Smooth muscle cell (in vitro differentiated cells): ENCODE measurements at regions not wholly inside any gene's neighbourhood (a gene's known extent, or its start where the extent isn't known, plus 50 kb on each side); places are given as distances from the start of the nearest gene placed in this dataset.
"Not testable (repeated sequence)": the region's sequence is repeated elsewhere in the genome, so short reads cannot be mapped to it uniquely, and the experiment has no call there.

ENCODE experiments used
- DNase-seq: peaks from one replicate; lab custom pipeline; 2025; ENCODE audit not compliant: unreplicated experiment; lab: John Stamatoyannopoulos, UW
- H2AFZ ChIP-seq: fragments of 200-600 bp; sonication (generic); 2 replicates; pipeline ENCODE4 v1.6.0; 2016; ENCODE audit warnings: antibody characterized with exemption, low read depth, mild to moderate bottlenecking
- H3F3A ChIP-seq: fragments of 200-600 bp; sonication (generic); 2 replicates; pipeline ENCODE4 v1.6.0; 2017; ENCODE audit warnings: antibody characterized with exemption, low read depth
- H3K27ac ChIP-seq: fragments of 200-600 bp; sonication (generic); 2 replicates; pipeline ENCODE4 v1.5.1; 2016; ENCODE audit warnings: low read depth, mild to moderate bottlenecking
- H3K27me3 ChIP-seq: fragments of 200-600 bp; sonication (generic); 2 replicates; pipeline ENCODE4 v1.6.1; 2016; ENCODE audit warnings: low read depth, mild to moderate bottlenecking
- H3K36me3 ChIP-seq: fragments of 200-600 bp; sonication (generic); 2 replicates; pipeline ENCODE4 v1.5.1; 2016; ENCODE audit warnings: low read depth
- H3K4me1 ChIP-seq: fragments of 200-600 bp; sonication (generic); 2 replicates; pipeline ENCODE4 v1.5.1; 2016; ENCODE audit warnings: low read depth
- H3K4me2 ChIP-seq: fragments of 200-600 bp; sonication (generic); 2 replicates; pipeline ENCODE4 v1.6.0; 2016; ENCODE audit warnings: mild to moderate bottlenecking
- H3K4me3 ChIP-seq: fragments of 200-600 bp; sonication (generic); 2 replicates; pipeline ENCODE4 v1.5.1; 2016; ENCODE audit warnings: mild to moderate bottlenecking
- H3K79me2 ChIP-seq: fragments of 200-600 bp; sonication (generic); 2 replicates; pipeline ENCODE4 v1.6.0; 2016; ENCODE audit warnings: low read depth, mild to moderate bottlenecking
- H3K9ac ChIP-seq: fragments of 200-600 bp; sonication (generic); 2 replicates; pipeline ENCODE4 v1.6.0; 2016; ENCODE audit warnings: low read depth
- H3K9me3 ChIP-seq: fragments of 200-600 bp; sonication (generic); replicated peaks from 2 replicates; pipeline ENCODE4 v1.5.1; 2016; ENCODE audit warnings: low read depth
- H4K20me1 ChIP-seq: fragments of 200-600 bp; sonication (generic); 2 replicates; pipeline ENCODE4 v1.6.0; 2016; ENCODE audit warnings: low read depth
- WGBS: methylation state at CpG from one replicate; pipeline ENCODE4 v1.1.7; 2016; ENCODE audit warnings: low lambda C conversion rate; 5-methylcytosine and 5-hydroxymethylcytosine counted together
- TF ChIP-seq, protein P1 (sequence below): fragments of 200-600 bp; sonication (generic); IDR thresholded peaks from 2 replicates; pipeline ENCODE4 v1.5.1; 2017; ENCODE audit warnings: borderline replicate concordance, mild to moderate bottlenecking, antibody characterized with exemption; ENCODE audit not compliant: insufficient read depth, poor library complexity, severe bottlenecking

DNA sequence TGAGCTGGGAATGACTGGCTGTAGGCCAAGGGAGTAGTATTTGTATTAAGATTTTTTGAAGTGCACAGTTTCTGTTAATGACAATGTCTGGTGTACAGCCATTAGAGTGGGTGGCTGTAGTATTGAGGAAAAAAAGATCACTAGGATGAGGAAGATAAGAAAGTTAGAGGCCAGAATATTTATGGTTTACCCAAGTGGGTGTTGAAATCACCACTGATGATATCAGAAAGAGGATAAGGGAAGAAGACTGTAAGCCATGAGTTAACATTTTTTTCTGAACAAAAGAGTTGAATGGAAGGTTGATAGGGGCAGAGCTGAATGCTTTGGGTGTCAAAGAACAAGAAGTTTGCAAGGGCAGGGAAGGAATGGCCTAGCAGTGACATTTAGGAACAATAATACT is 104.7 kb downstream of the PRDM13 start:
- Histone ChIP-seq H3F3A (no peaks in the 10 kb centered on the region), H3K27ac (no peak overlapping the region), H3K79me2 (no peaks in the 10 kb centered on the region), H3K4me1 (no peaks in the 10 kb centered on the region), H3K9me3 (no peaks in the 10 kb centered on the region), H3K9ac (no peak overlapping the region), H3K27me3 (no peaks in the 10 kb centered on the region), H3K36me3 (no peaks in the 10 kb centered on the region), H3K4me3 (no peak overlapping the region), H2AFZ (no peak overlapping the region), H3K4me2 (no peak overlapping the region), H4K20me1 (no peaks in the 10 kb centered on the region)
- TF ChIP-seq, protein P1, sequence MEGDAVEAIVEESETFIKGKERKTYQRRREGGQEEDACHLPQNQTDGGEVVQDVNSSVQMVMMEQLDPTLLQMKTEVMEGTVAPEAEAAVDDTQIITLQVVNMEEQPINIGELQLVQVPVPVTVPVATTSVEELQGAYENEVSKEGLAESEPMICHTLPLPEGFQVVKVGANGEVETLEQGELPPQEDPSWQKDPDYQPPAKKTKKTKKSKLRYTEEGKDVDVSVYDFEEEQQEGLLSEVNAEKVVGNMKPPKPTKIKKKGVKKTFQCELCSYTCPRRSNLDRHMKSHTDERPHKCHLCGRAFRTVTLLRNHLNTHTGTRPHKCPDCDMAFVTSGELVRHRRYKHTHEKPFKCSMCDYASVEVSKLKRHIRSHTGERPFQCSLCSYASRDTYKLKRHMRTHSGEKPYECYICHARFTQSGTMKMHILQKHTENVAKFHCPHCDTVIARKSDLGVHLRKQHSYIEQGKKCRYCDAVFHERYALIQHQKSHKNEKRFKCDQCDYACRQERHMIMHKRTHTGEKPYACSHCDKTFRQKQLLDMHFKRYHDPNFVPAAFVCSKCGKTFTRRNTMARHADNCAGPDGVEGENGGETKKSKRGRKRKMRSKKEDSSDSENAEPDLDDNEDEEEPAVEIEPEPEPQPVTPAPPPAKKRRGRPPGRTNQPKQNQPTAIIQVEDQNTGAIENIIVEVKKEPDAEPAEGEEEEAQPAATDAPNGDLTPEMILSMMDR, result no peak
- no peak for DNase-seq

DNA sequence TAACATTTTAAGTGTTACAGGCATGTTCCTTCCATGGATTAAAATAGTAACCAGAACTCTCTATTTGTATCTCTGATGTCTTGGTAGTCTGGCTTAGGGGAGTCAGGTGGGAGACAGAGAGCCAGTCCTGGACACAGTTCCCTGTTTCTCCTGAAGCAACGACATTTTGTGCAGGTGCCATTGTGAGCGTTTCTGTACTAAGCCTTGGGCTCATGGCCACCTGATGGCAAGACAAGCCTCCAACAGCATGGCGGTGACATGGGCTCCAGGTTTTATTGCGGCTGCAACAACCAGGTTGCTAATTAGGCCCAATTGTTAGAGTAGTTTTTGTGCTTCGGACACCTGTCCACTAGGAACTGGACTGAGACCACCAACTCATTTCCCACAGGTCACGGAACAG is 105.3 kb downstream of the PRDM13 start:
- Histone ChIP-seq H4K20me1 (no peaks in the 10 kb centered on the region), H3K27ac (no peak overlapping the region), H2AFZ (no peak overlapping the region), H3K4me2 (no peak overlapping the region), H3K36me3 (no peaks in the 10 kb centered on the region), H3K27me3 (no peaks in the 10 kb centered on the region), H3K4me3 (no peak overlapping the region), H3K9me3 (no peaks in the 10 kb centered on the region), H3F3A (no peaks in the 10 kb centered on the region), H3K79me2 (no peaks in the 10 kb centered on the region), H3K9ac (no peak overlapping the region), H3K4me1 (no peaks in the 10 kb centered on the region)
- TF ChIP-seq, protein P1, result no peak
- WGBS, result 87% methylated on average over 6 of the region's 6 CpGs
- no peak for DNase-seq

DNA sequence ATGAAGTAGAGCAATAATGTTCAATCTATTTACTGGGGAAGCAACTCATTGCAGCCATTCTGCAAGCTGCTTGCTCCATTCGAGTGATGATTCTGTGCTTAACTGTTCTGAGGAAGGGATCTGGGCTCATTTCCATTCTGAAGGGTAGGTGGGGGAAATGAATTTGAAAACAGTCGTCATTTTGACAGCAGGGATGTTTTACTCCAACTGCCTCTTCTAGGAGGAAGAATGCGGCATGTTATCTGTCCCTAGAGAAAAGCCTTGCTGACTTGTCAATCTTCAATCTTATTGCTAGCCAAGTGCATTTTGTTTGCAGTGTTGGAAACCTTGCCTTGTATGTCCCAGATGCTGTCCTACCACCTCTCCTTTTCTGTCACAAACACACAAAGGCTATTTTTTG is 105.9 kb downstream of the PRDM13 start:
- H3K4me2 ChIP-seq, result no peak overlapping the region
- H4K20me1 ChIP-seq, result no peaks in the 10 kb centered on the region
- no peak overlapping the region for H2AFZ ChIP-seq
- no peaks in the 10 kb centered on the region for H3K79me2 ChIP-seq
- no peaks in the 10 kb centered on the region for H3F3A ChIP-seq
- no peaks in the 10 kb centered on the region for H3K9me3 ChIP-seq
- H3K4me1 ChIP-seq, result no peaks in the 10 kb centered on the region
- H3K36me3 ChIP-seq, result no peaks in the 10 kb centered on the region
- TF ChIP-seq, protein P1, result no peak
- WGBS, result 61% methylated on average over 3 of the region's 3 CpGs
- DNase-seq, result no peak
- no peak overlapping the region for H3K9ac ChIP-seq
- no peak overlapping the region for H3K4me3 ChIP-seq
- no peaks in the 10 kb centered on the region for H3K27me3 ChIP-seq
- H3K27ac ChIP-seq, result no peak overlapping the region

DNA sequence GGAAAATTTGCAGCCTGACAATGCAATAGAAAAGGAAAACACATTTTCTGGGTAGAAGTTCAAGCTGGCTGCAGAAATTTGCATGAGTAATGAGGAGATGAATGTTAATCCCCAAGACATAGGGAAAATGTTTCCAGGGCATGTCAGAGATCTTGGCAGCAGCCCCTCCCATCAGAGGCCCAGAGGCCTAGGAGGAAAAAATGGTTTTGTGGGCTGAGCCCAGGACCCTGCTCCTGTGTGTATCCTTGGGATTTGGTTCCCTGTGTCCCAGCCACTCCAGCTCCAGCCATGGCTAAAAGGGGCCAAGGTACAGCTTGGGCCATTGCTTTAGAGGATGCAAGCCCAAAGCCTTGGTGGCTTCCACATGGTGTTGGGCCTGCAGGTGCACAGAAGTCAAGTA is 115.4 kb downstream of the PRDM13 start:
- not testable (repeated sequence) for H3K4me1 ChIP-seq, H3K4me2 ChIP-seq, H3K9ac ChIP-seq, H3K4me3 ChIP-seq, H3F3A ChIP-seq, H3K9me3 ChIP-seq, H4K20me1 ChIP-seq, H3K36me3 ChIP-seq, H3K27ac ChIP-seq, DNase-seq, H3K79me2 ChIP-seq, H2AFZ ChIP-seq, H3K27me3 ChIP-seq

DNA sequence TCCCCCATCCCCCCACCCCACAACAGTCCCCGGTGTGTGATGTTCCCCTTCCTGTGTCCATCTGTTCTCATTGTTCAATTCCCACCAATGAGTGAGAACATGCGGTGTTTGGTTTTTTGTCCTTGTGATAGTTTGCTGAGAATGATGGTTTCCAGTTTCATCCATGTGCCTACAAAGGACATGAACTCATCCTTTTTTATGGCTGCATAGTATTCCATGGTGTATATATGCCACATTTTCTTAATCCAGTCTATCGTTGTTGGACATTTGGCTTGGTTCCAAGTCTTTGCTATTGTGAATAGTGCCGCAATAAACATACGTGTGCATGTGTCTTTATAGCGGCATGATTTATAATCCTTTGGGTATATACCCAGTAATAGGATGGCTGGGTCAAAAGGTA is 123.6 kb downstream of the PRDM13 start:
- H3K27ac ChIP-seq, DNase-seq, H4K20me1 ChIP-seq, H3F3A ChIP-seq, H3K4me1 ChIP-seq, H3K4me3 ChIP-seq, H3K27me3 ChIP-seq, H3K4me2 ChIP-seq, H3K36me3 ChIP-seq, H3K79me2 ChIP-seq, H2AFZ ChIP-seq, H3K9me3 ChIP-seq, H3K9ac ChIP-seq: not testable (repeated sequence)
- 86% methylated on average over 6 of the region's 6 CpGs for WGBS
